ENCODE measurements at regions not wholly inside any gene's neighbourhood (a gene's known extent, or its start where the extent isn't known, plus 50 kb on each side); places are given as distances from the start of the nearest gene placed in this dataset.

DNA sequence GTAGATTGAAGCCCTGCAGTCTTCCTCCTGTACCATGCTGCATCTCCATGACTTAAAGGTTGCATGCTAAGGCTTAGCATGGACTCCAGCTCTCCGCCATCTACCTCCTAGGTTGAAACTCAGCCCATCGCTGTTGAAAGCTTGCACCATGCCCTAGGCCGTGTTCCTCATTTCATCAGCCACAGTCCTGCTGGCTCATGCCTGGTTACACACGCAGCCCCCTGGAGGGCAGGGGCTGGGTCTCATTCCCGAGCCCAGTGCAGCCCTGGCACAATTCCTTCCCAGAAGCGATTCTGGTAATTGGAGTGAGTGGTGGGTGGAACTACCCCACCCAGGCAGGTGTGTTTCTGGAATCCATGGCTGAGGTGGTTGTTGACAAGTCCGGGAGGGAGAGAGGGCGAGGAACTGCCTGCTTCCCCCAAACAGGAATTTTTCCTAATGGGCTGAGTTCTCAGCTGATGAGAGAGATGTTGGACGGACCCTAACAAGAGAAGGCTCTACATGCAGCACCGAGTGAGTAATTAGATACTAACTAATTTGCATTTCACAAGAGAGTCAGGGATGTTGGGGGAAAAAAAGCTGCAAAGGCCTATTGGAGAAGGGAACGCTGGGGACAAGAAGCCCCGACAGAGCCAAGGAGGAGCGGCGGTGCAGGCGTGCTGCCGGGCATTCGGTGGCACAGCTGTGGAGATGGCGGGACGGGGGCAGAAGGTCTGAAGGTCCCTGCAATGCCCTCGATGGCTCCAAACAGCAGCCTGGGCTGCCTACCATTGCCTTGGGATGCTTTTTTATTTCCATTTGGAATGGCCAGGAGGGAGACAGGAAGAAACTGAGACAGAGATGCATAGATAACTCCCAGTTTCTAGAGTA is 92.3 kb upstream of the TLE3 start:
- TF ChIP-seq, protein P1, sequence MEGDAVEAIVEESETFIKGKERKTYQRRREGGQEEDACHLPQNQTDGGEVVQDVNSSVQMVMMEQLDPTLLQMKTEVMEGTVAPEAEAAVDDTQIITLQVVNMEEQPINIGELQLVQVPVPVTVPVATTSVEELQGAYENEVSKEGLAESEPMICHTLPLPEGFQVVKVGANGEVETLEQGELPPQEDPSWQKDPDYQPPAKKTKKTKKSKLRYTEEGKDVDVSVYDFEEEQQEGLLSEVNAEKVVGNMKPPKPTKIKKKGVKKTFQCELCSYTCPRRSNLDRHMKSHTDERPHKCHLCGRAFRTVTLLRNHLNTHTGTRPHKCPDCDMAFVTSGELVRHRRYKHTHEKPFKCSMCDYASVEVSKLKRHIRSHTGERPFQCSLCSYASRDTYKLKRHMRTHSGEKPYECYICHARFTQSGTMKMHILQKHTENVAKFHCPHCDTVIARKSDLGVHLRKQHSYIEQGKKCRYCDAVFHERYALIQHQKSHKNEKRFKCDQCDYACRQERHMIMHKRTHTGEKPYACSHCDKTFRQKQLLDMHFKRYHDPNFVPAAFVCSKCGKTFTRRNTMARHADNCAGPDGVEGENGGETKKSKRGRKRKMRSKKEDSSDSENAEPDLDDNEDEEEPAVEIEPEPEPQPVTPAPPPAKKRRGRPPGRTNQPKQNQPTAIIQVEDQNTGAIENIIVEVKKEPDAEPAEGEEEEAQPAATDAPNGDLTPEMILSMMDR (IDR thresholded peaks at IDR 0.05) = no peak
- no peak for TF ChIP-seq POLR2A (IDR thresholded peaks at IDR 0.05)

Measured in prostate gland (tissue), 2 donors.